ENCODE measurements at regions not wholly inside any gene's neighbourhood (a gene's known extent, or its start where the extent isn't known, plus 50 kb on each side); places are given as distances from the start of the nearest gene placed in this dataset.

- H3K36me3 ChIP-seq = no peaks in the 10 kb centered on the region
- H3K27ac ChIP-seq = no peak overlapping the region
- intact Hi-C loops (cut with DNase I) = no loop called here
- no peak overlapping the region for H3K4me3 ChIP-seq
- TF ChIP-seq, protein P1, sequence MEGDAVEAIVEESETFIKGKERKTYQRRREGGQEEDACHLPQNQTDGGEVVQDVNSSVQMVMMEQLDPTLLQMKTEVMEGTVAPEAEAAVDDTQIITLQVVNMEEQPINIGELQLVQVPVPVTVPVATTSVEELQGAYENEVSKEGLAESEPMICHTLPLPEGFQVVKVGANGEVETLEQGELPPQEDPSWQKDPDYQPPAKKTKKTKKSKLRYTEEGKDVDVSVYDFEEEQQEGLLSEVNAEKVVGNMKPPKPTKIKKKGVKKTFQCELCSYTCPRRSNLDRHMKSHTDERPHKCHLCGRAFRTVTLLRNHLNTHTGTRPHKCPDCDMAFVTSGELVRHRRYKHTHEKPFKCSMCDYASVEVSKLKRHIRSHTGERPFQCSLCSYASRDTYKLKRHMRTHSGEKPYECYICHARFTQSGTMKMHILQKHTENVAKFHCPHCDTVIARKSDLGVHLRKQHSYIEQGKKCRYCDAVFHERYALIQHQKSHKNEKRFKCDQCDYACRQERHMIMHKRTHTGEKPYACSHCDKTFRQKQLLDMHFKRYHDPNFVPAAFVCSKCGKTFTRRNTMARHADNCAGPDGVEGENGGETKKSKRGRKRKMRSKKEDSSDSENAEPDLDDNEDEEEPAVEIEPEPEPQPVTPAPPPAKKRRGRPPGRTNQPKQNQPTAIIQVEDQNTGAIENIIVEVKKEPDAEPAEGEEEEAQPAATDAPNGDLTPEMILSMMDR (IDR thresholded peaks at IDR 0.05) = no peak
- H3K4me1 ChIP-seq = peaks cover 0 to 14% of the 10 kb centered on the region in 2 donors
- no peaks in the 10 kb centered on the region for H3K9me3 ChIP-seq
- no peaks in the 10 kb centered on the region for H3K27me3 ChIP-seq
- no peak for DNase-seq (ENCODE audit: low spot score in 2 of 2)
These were observed 210.7 kb upstream of the MIR17HG start for GRCh38 chr13:91136806-91137205.

GRCh38 chr13:91139232-91139631 is 208.3 kb upstream of the MIR17HG start:
- Histone ChIP-seq H3K27me3 (no peaks in the 10 kb centered on the region), H3K4me1 (peaks cover 0 to 20% of the 10 kb centered on the region in 2 donors)

GRCh38 chr13:91141543-91142061 is 205.9 kb upstream of the MIR17HG start:
- Histone ChIP-seq H3K9me3 (no peaks in the 10 kb centered on the region), H3K27ac (peak overlapping the region; percentile 60 to 70), H3K36me3 (no peaks in the 10 kb centered on the region), H3K4me3 (no peak overlapping the region), H3K27me3 (no peaks in the 10 kb centered on the region), H3K4me1 (peaks cover 0 to 25% of the 10 kb centered on the region in 2 donors)
- TF ChIP-seq, protein P1 (IDR thresholded peaks at IDR 0.05) = no peak
- intact Hi-C loops (cut with DNase I) = loop anchor here (5.0 kb wide), 1 partner anchor 206 kb away; the partner anchor contains the start of gene MIR17HG
- no peak for DNase-seq (ENCODE audit: low spot score in 2 of 2)

More at GRCh38 chr13:91139232-91139631, 208.3 kb upstream of the MIR17HG start:
- H3K36me3 ChIP-seq = no peaks in the 10 kb centered on the region
- TF ChIP-seq, protein P1 (IDR thresholded peaks at IDR 0.05) = no peak
- no peaks in the 10 kb centered on the region for H3K9me3 ChIP-seq
- no peak for DNase-seq (ENCODE audit: low spot score in 2 of 2)
- no peak overlapping the region for H3K4me3 ChIP-seq
- no peak overlapping the region for H3K27ac ChIP-seq
- intact Hi-C loops (cut with DNase I) = no loop called here

DNA sequence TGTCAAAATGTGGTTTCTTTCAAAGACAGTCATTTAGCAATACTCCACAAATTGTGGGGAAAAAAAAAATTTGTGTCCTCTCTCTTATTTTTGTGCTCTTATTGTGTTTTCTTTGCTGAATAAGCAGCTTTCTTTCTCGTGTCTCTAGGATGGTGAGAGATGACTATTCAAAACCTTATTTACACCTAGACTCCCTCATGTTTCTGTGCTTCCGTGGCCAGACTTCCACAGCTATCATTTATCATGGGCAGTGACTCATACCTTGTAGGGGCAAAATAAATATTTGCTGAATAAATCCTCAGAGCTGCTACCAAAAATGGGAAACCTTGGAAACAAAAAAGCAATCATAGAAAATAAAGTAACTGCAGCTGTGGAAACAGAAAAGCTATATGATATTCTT is 204.9 kb upstream of the MIR17HG start:
- Histone ChIP-seq H3K4me1 (peaks cover 0 to 22% of the 10 kb centered on the region in 2 donors), H3K27me3 (no peaks in the 10 kb centered on the region), H3K4me3 (no peak overlapping the region), H3K36me3 (no peaks in the 10 kb centered on the region), H3K9me3 (no peaks in the 10 kb centered on the region), H3K27ac (peak overlapping the region; percentile 60 to 70)
- intact Hi-C loops (cut with DNase I) = loop anchor here (5.0 kb wide), 1 partner anchor 205 kb away; the partner anchor contains the start of gene MIR17HG
- TF ChIP-seq, protein P1 (IDR thresholded peaks at IDR 0.05) = no peak
- no peak for DNase-seq (ENCODE audit: low spot score in 2 of 2)

DNA sequence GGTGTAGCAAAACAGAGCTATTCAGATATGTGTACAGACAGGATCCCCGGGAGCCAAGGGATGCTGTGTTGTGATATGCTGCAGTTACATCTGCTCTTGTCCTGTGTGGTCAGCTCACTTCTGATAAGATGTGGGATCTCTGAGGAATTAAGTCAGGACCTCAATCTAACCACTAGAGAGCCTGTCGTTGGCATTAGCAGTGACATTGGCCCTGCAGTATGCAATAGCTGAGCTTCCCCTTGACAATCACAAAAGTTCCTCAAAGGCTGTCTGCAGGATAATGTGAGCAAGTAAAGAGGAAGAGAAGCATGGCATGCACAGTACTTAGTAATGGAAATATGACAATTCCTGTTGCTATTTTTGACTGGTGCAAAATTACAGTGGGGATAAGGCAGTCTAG is 203.4 kb upstream of the MIR17HG start:
- TF ChIP-seq, protein P1 (IDR thresholded peaks at IDR 0.05) = no peak
- peak overlapping the region in 1 of 2 donors; percentile 22 for H3K27ac ChIP-seq
- intact Hi-C loops (cut with DNase I) = loop anchor here (5.0 kb wide), 1 partner anchor 203 kb away; the partner anchor contains the start of gene MIR17HG
- DNase-seq (ENCODE audit: low spot score in 2 of 2) = no peak
- no peaks in the 10 kb centered on the region for H3K36me3 ChIP-seq
- H3K27me3 ChIP-seq = no peaks in the 10 kb centered on the region
- no peak overlapping the region for H3K4me3 ChIP-seq
- H3K9me3 ChIP-seq = no peaks in the 10 kb centered on the region
- H3K4me1 ChIP-seq = peaks cover 0 to 22% of the 10 kb centered on the region in 2 donors
